ENCODE measurements at regions not wholly inside any gene's neighbourhood (a gene's known extent, or its start where the extent isn't known, plus 50 kb on each side); places are given as distances from the start of the nearest gene placed in this dataset.

DNA sequence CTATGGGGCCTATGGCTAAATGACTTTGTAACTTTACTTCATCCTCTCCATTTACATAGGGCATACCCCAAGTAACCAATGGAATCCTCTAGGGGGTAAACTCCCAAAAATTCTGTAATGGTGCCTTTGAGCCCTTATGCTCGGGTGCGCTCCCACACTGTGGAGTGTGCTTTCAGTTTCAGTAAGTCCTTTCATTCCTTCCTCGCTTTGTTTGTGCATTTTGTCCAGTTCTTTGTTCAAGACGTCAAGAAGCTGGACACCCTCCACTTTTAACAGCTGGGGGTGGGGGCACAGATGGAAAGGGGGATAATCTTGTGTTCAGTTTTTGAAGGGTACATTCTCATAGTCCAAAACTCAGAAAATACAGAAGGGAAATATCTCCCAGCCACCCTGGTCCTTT lies 84.4 kb upstream of the C2CD4B start:
- no peak for TF ChIP-seq EP300 (IDR thresholded peaks at IDR 0.05)
- TF ChIP-seq POLR2A (IDR thresholded peaks at IDR 0.05), result no peak
